HG03378 (cell line): ENCODE measurements at regions not wholly inside any gene's neighbourhood (a gene's known extent, or its start where the extent isn't known, plus 50 kb on each side); places are given as distances from the start of the nearest gene placed in this dataset.
"Not testable (repeated sequence)": the region's sequence is repeated elsewhere in the genome, so short reads cannot be mapped to it uniquely, and the experiment has no call there.

Experiments used
- ATAC-seq: cut with Tn5 transposase; IDR thresholded peaks from one replicate; pipeline ENCODE4 v1.9.1; 2021; ENCODE audit warnings: mild to moderate bottlenecking, moderate library complexity; ENCODE audit not compliant: unreplicated experiment

- ATAC-seq = not testable (repeated sequence)
Measured at GRCh38 chr6:75031102-75031501, 174.8 kb downstream of the COL12A1 start.

DNA sequence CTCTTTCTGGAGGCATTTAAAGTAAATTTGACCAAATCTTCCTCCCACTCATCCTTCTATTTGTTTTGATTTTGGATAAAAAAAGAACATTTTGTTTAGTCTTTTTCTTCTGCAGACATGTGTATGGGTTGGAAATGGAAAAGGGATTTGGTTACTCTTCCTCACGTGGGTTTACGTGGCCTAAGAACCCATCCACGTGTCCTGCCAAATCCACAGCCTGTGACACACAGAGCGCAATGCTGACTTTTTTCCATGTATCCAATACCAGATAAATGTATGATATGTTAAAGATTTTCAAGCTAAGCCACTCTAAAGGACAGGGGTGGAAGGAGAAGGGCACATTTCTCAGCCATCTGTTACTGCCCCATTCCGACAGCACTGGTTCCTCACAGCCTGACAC is 176.5 kb downstream of the COL12A1 start:
- ATAC-seq = no peak

DNA sequence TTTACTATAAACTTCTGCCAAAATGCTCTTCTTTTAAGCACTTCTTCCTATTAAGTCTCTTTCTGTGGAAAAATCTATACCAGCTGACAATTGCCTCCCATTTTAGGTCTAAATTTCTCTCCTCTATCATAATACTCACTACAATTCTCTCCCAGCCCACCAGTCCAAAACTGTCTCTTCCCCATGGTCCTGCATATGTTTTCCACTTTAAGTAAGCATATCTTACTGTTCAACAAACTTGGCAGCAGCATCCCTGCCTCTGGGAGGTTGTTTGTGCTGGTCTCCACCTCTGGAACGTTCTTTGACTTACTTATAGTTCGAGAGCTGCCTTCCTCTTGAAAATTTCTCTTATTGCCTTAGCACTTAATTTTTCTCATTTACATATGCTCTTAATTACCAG is 180.5 kb downstream of the COL12A1 start:
- no peak for ATAC-seq

DNA sequence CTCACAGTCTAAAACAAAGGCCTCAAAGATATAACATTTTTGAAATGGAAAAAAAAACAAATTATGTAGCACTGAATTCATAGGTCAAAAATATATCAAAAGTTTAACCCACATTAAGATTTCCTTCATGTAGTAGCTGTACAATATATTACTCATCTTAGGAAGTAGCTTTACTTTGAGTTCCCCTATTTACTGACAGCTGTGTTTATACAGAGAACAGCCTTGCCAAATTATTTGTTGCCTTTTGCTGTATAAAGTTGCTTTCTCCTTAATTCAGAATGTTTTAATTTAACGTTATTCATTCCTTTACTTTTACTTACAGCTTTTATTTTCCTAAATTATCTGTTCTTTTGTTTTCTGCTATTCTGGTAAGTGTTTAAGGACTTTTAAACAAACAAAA is 181.0 kb downstream of the COL12A1 start:
- no peak for ATAC-seq

DNA sequence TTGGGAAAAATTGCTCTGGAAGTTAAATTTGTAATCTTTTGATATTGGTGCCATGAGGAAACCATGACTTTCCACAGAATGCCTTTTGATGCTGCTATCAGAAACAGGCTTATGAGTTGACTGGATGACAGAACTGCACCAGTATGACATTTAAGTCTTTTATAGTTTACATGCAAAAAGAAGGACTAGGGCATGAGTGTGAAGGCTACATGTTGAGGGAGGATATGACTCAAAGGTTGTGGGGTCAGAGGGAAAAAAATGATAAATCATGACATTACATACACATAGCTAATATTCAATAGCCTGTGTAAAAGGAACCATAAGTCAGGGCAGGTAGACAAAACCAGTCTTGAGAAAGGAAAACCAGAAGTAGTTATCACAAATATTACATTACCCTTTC is 182.2 kb downstream of the COL12A1 start:
- ATAC-seq = no peak

DNA sequence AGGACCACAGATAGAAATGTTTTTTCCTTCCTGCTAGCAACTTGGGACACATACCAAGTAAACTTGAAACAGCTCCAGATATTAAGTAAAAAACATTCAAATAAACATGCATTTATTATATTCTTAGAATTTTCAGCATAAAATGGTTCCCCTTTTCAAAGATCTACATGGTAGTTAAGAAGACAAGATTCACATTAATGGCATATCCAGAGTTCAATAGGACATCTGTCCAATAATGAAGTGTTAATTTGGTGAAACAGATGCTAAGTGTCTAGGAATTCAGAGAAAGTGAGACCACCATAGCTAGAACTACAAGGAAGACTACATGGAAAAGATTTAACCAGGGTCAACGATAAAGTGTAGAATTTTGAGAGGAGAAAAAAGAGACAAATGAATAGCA is 184.9 kb downstream of the COL12A1 start:
- ATAC-seq = no peak

DNA sequence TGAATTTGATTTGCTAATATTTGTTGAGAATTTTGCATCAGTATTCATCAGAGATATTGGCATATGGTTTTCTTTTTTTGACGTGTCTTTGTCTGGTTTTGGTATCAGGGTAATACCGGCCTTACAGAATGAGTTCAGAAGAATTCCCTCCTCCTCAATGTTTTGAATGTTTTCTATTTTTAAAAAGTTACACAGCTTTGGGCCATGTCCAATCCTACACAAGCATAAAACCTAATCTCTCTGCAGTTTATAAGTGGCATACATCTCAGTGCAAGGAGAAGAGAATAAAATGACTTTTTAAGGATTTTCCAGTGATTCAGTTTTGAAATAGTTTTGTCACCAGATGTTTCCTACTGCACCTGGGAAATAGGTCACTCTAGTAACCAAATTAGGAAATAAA is 185.5 kb downstream of the COL12A1 start:
- ATAC-seq = no peak

DNA sequence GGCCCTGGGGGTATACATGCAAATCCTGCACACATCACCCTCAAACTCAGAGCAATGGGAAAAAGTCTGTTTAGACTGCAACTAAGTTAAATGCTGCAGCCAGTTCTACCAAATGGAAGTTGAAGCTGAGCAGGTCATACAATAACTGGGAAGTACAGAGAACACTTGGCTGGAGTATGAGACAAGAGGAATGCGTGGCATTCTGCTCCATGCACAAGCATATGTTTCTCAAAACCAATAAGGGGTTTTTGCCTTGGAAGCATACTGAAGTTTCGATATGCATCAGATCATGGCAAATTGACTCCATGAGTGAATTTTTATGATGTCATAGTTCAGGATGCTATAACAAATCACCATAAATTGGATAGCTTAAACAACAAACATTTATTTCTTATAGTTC is 193.8 kb downstream of the COL12A1 start:
- ATAC-seq = no peak

GRCh38 chr6:75003984-75004383 is 201.9 kb downstream of the COL12A1 start:
- not testable (repeated sequence) for ATAC-seq

DNA sequence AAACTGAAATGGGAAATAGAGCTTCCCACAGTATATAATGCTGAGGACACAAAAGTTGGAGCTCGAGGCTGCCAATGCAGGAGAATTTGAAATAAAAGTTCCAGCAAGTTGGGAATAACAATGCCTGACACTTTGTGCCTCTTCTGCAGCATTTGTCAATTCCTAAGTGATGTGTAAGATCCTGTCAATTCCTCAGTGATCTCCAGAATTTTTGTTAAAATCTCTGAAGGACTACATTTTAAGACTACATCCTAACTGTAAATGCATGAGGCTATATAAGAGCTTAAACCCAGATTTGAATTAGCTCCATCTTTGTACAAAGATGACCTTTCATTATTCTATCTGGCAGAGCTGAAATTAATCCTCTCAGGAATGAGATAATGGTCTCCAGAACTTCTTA is 208.2 kb downstream of the COL12A1 start:
- no peak for ATAC-seq

DNA sequence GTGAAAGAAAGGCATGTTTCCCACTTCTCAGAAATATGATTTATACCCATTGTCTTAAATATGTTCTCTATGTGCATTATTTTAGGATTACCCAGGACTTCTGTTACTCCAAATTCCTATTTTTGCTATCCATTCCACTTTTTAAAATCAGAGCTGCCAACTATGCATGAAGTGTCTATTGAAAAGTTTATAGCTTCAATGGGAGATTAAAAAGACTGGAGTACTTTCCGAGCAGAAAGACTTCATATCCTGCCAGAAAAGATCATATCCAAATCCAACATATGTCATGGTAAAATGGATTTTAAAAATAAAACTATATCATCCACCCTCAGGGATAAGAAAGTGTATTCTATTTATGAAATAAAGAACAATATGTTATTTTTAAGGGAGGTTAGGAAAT is 212.7 kb downstream of the COL12A1 start:
- ATAC-seq = no peak

DNA sequence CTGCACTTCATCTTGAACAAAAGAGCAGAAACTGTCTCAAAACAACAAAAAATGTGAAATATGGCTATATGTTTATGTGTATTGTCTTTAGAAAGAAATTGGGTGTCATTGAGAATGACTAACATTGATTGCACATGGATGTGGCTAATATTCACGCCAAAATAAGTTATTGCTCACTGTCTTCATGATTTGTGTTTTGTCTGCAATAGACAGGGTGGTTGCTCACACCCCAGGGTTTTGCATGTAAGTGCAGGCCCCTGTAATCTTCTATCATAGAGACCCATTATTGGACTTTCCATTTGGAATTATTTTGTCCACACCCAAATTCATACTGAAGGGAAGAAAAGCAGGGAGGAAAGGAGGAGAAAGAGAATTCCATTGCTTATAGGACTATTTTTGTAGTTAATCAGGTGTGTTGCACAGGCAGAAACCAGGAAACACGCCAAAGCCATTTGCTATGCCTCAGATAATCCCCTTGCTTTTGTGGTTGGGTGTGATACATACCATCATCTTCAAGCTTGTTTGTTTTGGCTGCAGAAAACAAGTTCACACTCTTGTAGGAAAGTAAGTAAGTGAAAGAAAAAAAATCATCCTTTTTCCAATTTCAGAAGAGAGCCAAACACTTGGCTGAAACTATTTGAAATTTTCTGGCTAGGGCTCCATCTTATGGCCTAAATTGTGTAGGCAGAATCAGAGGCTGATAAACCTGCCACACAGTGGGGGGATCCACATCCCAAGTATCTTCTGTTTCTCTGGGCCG is 214.1 kb downstream of the COL12A1 start:
- ATAC-seq = no peak

GRCh38 chr6:74979065-74979766 is 226.6 kb downstream of the COL12A1 start:
- ATAC-seq = no peak

DNA sequence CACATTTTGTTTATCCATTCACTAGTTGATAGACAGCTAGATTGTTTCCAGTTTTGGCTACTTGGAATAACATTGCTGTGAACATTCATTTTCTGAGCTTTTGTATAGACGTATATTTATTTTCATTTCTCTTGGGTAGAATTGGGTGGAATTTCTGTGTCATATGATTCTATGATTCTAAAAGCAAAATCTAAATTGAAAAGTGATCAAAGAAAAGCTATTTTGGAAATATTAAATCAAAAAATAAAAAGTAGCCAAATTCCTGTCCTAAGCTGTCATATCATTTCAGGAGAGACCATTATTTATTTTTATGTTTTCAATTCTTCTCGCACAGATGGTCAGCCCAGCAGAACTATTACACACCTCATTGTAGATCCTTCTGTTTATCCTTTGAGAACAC is 229.2 kb downstream of the COL12A1 start:
- ATAC-seq = no peak

GRCh38 chr6:74976026-74976425 is 229.8 kb downstream of the COL12A1 start:
- ATAC-seq = no peak

- ATAC-seq = no peak
Measured at GRCh38 chr6:74973591-74973990, 232.3 kb downstream of the COL12A1 start.

DNA sequence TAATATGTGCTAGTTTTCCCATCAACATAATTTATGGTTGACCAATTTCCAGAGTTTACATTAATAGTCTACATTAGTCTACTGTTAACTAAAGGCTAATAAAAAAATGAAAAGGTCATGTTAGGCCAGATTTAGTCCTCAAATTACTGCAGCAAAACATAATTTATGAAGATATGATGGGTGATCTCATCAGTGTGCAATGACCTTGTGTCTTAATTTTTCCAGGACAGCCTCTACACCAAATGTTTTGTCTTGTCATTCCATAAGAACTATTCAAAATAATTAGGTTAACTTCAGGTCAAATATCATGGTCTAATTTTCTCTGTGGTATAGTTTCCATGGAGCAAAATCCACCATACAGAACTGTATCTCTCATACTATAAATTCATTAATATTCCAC is 234.2 kb downstream of the COL12A1 start:
- ATAC-seq = no peak

DNA sequence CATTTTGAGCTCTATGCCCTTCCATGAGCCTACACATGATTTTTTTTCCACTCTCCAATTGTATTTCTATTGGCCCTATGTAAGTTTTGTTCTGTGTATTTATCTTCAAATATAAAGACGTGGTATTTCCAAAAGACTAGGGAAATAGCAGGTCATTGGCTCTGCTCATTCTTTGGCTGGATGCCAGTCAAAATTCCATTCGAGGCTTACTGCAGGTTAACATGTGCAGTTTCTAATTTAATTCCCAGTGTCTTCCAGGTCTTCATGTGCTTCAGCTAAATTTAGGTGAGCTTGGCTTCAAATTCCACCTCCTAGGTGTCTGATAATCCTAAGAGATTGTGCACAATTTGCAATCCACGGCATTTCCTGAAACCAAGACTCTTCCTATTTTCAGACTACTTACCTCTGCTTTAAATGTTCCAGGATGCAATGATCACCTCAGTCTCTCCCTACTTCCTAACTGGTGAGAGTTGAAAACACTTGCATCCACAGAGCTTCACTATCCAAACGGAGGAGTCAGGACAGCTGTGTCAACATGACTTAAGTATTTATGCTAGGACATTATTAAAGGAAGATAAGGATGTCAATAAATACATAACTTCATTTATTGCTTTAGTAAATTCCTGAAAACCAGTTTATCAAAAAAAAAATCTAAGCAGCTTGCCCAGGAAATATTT is 236.1 kb downstream of the COL12A1 start:
- no peak for ATAC-seq

- no peak for ATAC-seq
Measured at GRCh38 chr6:74967821-74968220, 238.0 kb downstream of the COL12A1 start.

DNA sequence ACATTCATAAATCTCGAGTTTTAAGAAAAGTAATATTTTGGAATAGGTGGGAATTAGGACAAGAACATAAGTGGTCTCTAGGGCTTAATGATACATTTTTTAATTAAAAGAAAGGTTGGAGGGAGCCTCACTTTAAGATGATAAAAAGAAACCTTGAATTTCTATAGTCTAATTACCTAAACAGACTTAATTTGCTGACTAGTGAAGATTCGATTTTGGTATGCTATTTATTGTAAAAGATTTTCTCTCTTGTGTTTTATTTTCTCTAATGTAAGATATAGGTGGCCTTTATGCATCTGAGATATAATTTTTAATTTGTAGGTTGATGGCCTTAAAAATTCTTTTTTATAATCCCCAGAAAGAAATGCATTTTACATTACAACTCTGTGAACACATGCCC is 239.1 kb downstream of the COL12A1 start:
- no peak for ATAC-seq

DNA sequence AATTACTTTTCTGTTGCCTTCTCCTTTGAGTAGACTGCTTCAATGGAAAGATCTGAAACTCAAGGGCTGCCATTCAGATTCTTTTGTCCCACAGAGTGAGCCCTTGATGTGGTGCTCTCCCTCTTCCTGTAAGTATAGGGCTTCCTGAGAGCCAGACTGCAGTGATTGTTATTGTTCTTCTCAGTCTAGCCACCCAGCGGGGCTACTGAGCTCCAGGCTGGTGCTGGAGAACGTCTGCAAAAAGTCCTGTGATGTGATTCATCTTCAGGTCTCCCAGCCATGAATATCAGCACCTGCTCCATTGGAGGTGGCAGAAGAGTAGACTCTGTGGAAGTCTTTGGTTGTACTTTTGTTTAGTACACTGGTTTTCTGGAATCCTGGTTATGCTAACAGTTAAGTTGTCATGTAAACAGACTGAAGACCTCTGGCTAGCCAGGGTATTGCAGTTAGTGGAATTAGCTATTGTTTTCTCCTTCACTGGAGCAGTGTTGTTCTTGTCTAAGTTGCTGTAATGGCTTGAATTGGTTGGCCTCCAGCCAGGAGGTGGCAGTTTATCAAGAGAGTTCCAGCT is 240.9 kb downstream of the COL12A1 start:
- ATAC-seq = no peak
